ENCODE measurements at regions not wholly inside any gene's neighbourhood (a gene's known extent, or its start where the extent isn't known, plus 50 kb on each side); places are given as distances from the start of the nearest gene placed in this dataset.

- Histone ChIP-seq H3K4me3 (ENCODE audit: insufficient read length, low read depth) (no peak overlapping the region), H3K27me3 (ENCODE audit: insufficient read depth, insufficient read length) (no peaks in the 10 kb centered on the region), H3K4me1 (ENCODE audit: insufficient read depth, insufficient read length) (no peaks in the 10 kb centered on the region), H3K36me3 (ENCODE audit: insufficient read depth, insufficient read length, low read length) (no peaks in the 10 kb centered on the region), H3K9me3 (ENCODE audit: insufficient read depth, low read length) (no peaks in the 10 kb centered on the region), H3K9ac (ENCODE audit: insufficient read length, low read depth) (no peak overlapping the region)
- TF ChIP-seq SUZ12 (IDR thresholded peaks at IDR 0.05; ENCODE audit: extremely low read depth, insufficient read depth, insufficient read length) = no peak
- TF ChIP-seq YY1 (IDR thresholded peaks at IDR 0.05; ENCODE audit: insufficient read depth, insufficient read length) = no peak
- TF ChIP-seq ZNF274 (IDR thresholded peaks at IDR 0.05; ENCODE audit: low read depth, low read length) = no peak
- DNase-seq (ENCODE audit: low read depth, low spot score) = no peak
Observed at GRCh38 chr10:64261092-64261491, 739.9 kb downstream of the REEP3 start.

- no peak overlapping the region for H3K9ac ChIP-seq (ENCODE audit: insufficient read length, low read depth)
- TF ChIP-seq SUZ12 (IDR thresholded peaks at IDR 0.05; ENCODE audit: extremely low read depth, insufficient read depth, insufficient read length) = no peak
- no peak for TF ChIP-seq YY1 (IDR thresholded peaks at IDR 0.05; ENCODE audit: insufficient read depth, insufficient read length)
- no peak for TF ChIP-seq ZNF274 (IDR thresholded peaks at IDR 0.05; ENCODE audit: low read depth, low read length)
- H3K27me3 ChIP-seq (ENCODE audit: insufficient read depth, insufficient read length) = no peaks in the 10 kb centered on the region
- no peaks in the 10 kb centered on the region for H3K4me1 ChIP-seq (ENCODE audit: insufficient read depth, insufficient read length)
- no peaks in the 10 kb centered on the region for H3K9me3 ChIP-seq (ENCODE audit: insufficient read depth, low read length)
- no peaks in the 10 kb centered on the region for H3K36me3 ChIP-seq (ENCODE audit: insufficient read depth, insufficient read length, low read length)
- no peak overlapping the region for H3K4me3 ChIP-seq (ENCODE audit: insufficient read length, low read depth)
- DNase-seq (ENCODE audit: low read depth, low spot score) = no peak
Observed at GRCh38 chr10:64261676-64262075, 740.5 kb downstream of the REEP3 start.

GRCh38 chr10:64265961-64266360 is 744.8 kb downstream of the REEP3 start:
- H3K9ac ChIP-seq (ENCODE audit: insufficient read length, low read depth) = no peak overlapping the region

DNA sequence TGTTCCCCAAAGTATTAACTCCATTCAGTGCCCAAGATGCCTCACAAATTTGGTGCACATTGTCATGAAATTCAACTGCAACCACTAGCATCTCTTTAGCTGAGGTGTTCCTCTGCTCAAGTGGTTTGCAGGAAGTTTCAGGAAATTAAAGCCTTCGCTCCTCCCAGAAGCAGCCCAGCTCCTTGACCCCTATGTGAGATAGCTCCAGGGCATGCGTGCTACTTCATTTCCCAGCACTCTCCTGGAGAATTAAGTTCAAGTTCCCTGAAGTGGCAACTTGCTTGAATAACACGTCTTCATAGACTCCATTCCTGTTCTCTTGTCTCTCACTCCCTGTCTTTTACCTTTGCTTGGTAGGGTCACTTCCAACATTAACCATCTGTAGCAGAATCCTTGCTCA is 750.3 kb downstream of the REEP3 start:
- no peak overlapping the region for H3K4me3 ChIP-seq (ENCODE audit: insufficient read length, low read depth)
- H3K36me3 ChIP-seq (ENCODE audit: insufficient read depth, insufficient read length, low read length) = no peaks in the 10 kb centered on the region
- no peak for DNase-seq (ENCODE audit: low read depth, low spot score)
- H3K9me3 ChIP-seq (ENCODE audit: insufficient read depth, low read length) = no peaks in the 10 kb centered on the region
- no peaks in the 10 kb centered on the region for H3K4me1 ChIP-seq (ENCODE audit: insufficient read depth, insufficient read length)
- H3K9ac ChIP-seq (ENCODE audit: insufficient read length, low read depth) = no peak overlapping the region
- TF ChIP-seq SUZ12 (IDR thresholded peaks at IDR 0.05; ENCODE audit: extremely low read depth, insufficient read depth, insufficient read length) (no peak), YY1 (IDR thresholded peaks at IDR 0.05; ENCODE audit: insufficient read depth, insufficient read length) (no peak)
- no peaks in the 10 kb centered on the region for H3K27me3 ChIP-seq (ENCODE audit: insufficient read depth, insufficient read length)

More at GRCh38 chr10:64265961-64266360, 744.8 kb downstream of the REEP3 start:
- Histone ChIP-seq H3K36me3 (ENCODE audit: insufficient read depth, insufficient read length, low read length) (no peaks in the 10 kb centered on the region), H3K4me1 (ENCODE audit: insufficient read depth, insufficient read length) (no peaks in the 10 kb centered on the region), H3K4me3 (ENCODE audit: insufficient read length, low read depth) (no peak overlapping the region), H3K9me3 (ENCODE audit: insufficient read depth, low read length) (no peaks in the 10 kb centered on the region), H3K27me3 (ENCODE audit: insufficient read depth, insufficient read length) (no peaks in the 10 kb centered on the region)
- DNase-seq (ENCODE audit: low read depth, low spot score) = no peak
- TF ChIP-seq ZNF274 (IDR thresholded peaks at IDR 0.05; ENCODE audit: low read depth, low read length) = no peak
- no peak for TF ChIP-seq YY1 (IDR thresholded peaks at IDR 0.05; ENCODE audit: insufficient read depth, insufficient read length)
- no peak for TF ChIP-seq SUZ12 (IDR thresholded peaks at IDR 0.05; ENCODE audit: extremely low read depth, insufficient read depth, insufficient read length)

DNA sequence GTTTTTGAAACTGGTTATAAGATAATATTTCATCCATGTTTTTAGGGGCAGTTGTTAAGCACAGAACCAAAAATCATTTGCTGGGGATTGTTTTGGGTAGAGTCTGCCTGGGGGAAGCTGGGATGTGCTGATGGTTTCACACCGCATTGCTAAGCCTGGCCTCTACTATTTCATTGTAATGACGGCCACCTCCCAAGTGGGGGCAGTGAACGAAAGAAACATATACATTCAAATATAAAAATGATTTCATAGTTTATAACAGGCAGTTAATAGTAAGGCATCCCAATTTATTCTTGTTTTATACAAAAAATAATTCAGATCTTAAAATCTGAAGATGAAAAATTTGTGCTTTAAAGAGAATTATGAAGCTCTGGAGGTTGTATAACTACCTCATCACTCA is 750.8 kb downstream of the REEP3 start:
- Histone ChIP-seq H3K36me3 (ENCODE audit: insufficient read depth, insufficient read length, low read length) (no peaks in the 10 kb centered on the region), H3K9me3 (ENCODE audit: insufficient read depth, low read length) (no peaks in the 10 kb centered on the region), H3K27me3 (ENCODE audit: insufficient read depth, insufficient read length) (no peaks in the 10 kb centered on the region), H3K4me1 (ENCODE audit: insufficient read depth, insufficient read length) (no peaks in the 10 kb centered on the region), H3K9ac (ENCODE audit: insufficient read length, low read depth) (no peak overlapping the region), H3K4me3 (ENCODE audit: insufficient read length, low read depth) (no peak overlapping the region)
- no peak for DNase-seq (ENCODE audit: low read depth, low spot score)
- TF ChIP-seq SUZ12 (IDR thresholded peaks at IDR 0.05; ENCODE audit: extremely low read depth, insufficient read depth, insufficient read length) = no peak
- TF ChIP-seq YY1 (IDR thresholded peaks at IDR 0.05; ENCODE audit: insufficient read depth, insufficient read length) = no peak
- TF ChIP-seq ZNF274 (IDR thresholded peaks at IDR 0.05; ENCODE audit: low read depth, low read length) = no peak

- DNase-seq (ENCODE audit: low read depth, low spot score) = no peak
- Histone ChIP-seq H3K9me3 (ENCODE audit: insufficient read depth, low read length) (no peaks in the 10 kb centered on the region), H3K4me1 (ENCODE audit: insufficient read depth, insufficient read length) (no peaks in the 10 kb centered on the region), H3K4me3 (ENCODE audit: insufficient read length, low read depth) (no peak overlapping the region), H3K36me3 (ENCODE audit: insufficient read depth, insufficient read length, low read length) (no peaks in the 10 kb centered on the region), H3K27me3 (ENCODE audit: insufficient read depth, insufficient read length) (no peaks in the 10 kb centered on the region), H3K9ac (ENCODE audit: insufficient read length, low read depth) (no peak overlapping the region)
- TF ChIP-seq YY1 (IDR thresholded peaks at IDR 0.05; ENCODE audit: insufficient read depth, insufficient read length) = no peak
- TF ChIP-seq ZNF274 (IDR thresholded peaks at IDR 0.05; ENCODE audit: low read depth, low read length) = no peak
- no peak for TF ChIP-seq SUZ12 (IDR thresholded peaks at IDR 0.05; ENCODE audit: extremely low read depth, insufficient read depth, insufficient read length)
Observed at GRCh38 chr10:64275001-64275400, 753.8 kb downstream of the REEP3 start.

GRCh38 chr10:64275774-64276173 is 754.6 kb downstream of the REEP3 start:
- no peak for DNase-seq (ENCODE audit: low read depth, low spot score)
- Histone ChIP-seq H3K36me3 (ENCODE audit: insufficient read depth, insufficient read length, low read length) (no peaks in the 10 kb centered on the region), H3K27me3 (ENCODE audit: insufficient read depth, insufficient read length) (no peaks in the 10 kb centered on the region), H3K4me1 (ENCODE audit: insufficient read depth, insufficient read length) (no peaks in the 10 kb centered on the region), H3K4me3 (ENCODE audit: insufficient read length, low read depth) (no peak overlapping the region), H3K9ac (ENCODE audit: insufficient read length, low read depth) (no peak overlapping the region), H3K9me3 (ENCODE audit: insufficient read depth, low read length) (no peaks in the 10 kb centered on the region)
- no peak for TF ChIP-seq SUZ12 (IDR thresholded peaks at IDR 0.05; ENCODE audit: extremely low read depth, insufficient read depth, insufficient read length)
- no peak for TF ChIP-seq YY1 (IDR thresholded peaks at IDR 0.05; ENCODE audit: insufficient read depth, insufficient read length)
- no peak for TF ChIP-seq ZNF274 (IDR thresholded peaks at IDR 0.05; ENCODE audit: low read depth, low read length)

GRCh38 chr10:64277536-64277935 is 756.3 kb downstream of the REEP3 start:
- no peaks in the 10 kb centered on the region for H3K4me1 ChIP-seq (ENCODE audit: insufficient read depth, insufficient read length)
- H3K4me3 ChIP-seq (ENCODE audit: insufficient read length, low read depth) = no peak overlapping the region
- no peak overlapping the region for H3K9ac ChIP-seq (ENCODE audit: insufficient read length, low read depth)
- DNase-seq (ENCODE audit: low read depth, low spot score) = no peak
- H3K27me3 ChIP-seq (ENCODE audit: insufficient read depth, insufficient read length) = no peaks in the 10 kb centered on the region
- H3K9me3 ChIP-seq (ENCODE audit: insufficient read depth, low read length) = no peaks in the 10 kb centered on the region
- H3K36me3 ChIP-seq (ENCODE audit: insufficient read depth, insufficient read length, low read length) = no peaks in the 10 kb centered on the region
- TF ChIP-seq YY1 (IDR thresholded peaks at IDR 0.05; ENCODE audit: insufficient read depth, insufficient read length) (no peak), SUZ12 (IDR thresholded peaks at IDR 0.05; ENCODE audit: extremely low read depth, insufficient read depth, insufficient read length) (no peak), ZNF274 (IDR thresholded peaks at IDR 0.05; ENCODE audit: low read depth, low read length) (no peak)

Data from NT2/D1 (cell line).